ENCODE measurements at regions not wholly inside any gene's neighbourhood (a gene's known extent, or its start where the extent isn't known, plus 50 kb on each side); places are given as distances from the start of the nearest gene placed in this dataset.

DNA sequence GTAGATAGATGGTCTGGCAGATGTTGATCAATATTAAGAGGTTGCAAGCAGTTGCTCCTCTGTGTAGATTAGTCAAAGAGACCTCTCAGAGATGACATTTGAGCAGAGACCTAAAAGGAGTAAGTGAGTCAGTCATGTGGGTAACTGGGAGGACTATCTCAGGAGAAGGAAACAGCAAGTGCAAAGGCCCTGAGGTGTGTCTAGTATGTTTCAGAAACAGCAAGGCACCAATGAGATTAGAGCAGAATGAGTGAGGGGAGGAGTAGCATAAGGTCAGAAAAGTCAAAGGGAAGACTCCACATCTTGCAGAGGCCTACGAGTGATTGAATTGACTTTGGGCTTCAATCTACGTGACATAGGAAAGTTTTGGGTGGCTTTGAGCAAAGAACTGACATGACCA is 89.8 kb upstream of the COL1A2 start (continued):
- TF ChIP-seq, protein P1, sequence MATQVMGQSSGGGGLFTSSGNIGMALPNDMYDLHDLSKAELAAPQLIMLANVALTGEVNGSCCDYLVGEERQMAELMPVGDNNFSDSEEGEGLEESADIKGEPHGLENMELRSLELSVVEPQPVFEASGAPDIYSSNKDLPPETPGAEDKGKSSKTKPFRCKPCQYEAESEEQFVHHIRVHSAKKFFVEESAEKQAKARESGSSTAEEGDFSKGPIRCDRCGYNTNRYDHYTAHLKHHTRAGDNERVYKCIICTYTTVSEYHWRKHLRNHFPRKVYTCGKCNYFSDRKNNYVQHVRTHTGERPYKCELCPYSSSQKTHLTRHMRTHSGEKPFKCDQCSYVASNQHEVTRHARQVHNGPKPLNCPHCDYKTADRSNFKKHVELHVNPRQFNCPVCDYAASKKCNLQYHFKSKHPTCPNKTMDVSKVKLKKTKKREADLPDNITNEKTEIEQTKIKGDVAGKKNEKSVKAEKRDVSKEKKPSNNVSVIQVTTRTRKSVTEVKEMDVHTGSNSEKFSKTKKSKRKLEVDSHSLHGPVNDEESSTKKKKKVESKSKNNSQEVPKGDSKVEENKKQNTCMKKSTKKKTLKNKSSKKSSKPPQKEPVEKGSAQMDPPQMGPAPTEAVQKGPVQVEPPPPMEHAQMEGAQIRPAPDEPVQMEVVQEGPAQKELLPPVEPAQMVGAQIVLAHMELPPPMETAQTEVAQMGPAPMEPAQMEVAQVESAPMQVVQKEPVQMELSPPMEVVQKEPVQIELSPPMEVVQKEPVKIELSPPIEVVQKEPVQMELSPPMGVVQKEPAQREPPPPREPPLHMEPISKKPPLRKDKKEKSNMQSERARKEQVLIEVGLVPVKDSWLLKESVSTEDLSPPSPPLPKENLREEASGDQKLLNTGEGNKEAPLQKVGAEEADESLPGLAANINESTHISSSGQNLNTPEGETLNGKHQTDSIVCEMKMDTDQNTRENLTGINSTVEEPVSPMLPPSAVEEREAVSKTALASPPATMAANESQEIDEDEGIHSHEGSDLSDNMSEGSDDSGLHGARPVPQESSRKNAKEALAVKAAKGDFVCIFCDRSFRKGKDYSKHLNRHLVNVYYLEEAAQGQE (IDR thresholded peaks at IDR 0.05; ENCODE audit: low read depth, low read length) = no peak
- TF ChIP-seq, protein P2, sequence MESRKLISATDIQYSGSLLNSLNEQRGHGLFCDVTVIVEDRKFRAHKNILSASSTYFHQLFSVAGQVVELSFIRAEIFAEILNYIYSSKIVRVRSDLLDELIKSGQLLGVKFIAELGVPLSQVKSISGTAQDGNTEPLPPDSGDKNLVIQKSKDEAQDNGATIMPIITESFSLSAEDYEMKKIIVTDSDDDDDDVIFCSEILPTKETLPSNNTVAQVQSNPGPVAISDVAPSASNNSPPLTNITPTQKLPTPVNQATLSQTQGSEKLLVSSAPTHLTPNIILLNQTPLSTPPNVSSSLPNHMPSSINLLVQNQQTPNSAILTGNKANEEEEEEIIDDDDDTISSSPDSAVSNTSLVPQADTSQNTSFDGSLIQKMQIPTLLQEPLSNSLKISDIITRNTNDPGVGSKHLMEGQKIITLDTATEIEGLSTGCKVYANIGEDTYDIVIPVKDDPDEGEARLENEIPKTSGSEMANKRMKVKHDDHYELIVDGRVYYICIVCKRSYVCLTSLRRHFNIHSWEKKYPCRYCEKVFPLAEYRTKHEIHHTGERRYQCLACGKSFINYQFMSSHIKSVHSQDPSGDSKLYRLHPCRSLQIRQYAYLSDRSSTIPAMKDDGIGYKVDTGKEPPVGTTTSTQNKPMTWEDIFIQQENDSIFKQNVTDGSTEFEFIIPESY (IDR thresholded peaks at IDR 0.05; ENCODE audit: borderline replicate concordance, low read depth) = no peak
- TF ChIP-seq, protein P3, sequence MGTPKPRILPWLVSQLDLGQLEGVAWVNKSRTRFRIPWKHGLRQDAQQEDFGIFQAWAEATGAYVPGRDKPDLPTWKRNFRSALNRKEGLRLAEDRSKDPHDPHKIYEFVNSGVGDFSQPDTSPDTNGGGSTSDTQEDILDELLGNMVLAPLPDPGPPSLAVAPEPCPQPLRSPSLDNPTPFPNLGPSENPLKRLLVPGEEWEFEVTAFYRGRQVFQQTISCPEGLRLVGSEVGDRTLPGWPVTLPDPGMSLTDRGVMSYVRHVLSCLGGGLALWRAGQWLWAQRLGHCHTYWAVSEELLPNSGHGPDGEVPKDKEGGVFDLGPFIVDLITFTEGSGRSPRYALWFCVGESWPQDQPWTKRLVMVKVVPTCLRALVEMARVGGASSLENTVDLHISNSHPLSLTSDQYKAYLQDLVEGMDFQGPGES (IDR thresholded peaks at IDR 0.05; ENCODE audit: low read depth, low read length) = no peak
- TF ChIP-seq, protein P4, sequence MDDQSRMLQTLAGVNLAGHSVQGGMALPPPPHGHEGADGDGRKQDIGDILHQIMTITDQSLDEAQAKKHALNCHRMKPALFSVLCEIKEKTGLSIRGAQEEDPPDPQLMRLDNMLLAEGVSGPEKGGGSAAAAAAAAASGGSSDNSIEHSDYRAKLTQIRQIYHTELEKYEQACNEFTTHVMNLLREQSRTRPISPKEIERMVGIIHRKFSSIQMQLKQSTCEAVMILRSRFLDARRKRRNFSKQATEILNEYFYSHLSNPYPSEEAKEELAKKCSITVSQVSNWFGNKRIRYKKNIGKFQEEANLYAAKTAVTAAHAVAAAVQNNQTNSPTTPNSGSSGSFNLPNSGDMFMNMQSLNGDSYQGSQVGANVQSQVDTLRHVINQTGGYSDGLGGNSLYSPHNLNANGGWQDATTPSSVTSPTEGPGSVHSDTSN (IDR thresholded peaks at IDR 0.05) = no peak
- TF ChIP-seq MXI1 (IDR thresholded peaks at IDR 0.05; ENCODE audit: low read depth, low read length) (no peak), RAD21 (IDR thresholded peaks at IDR 0.05; ENCODE audit: low read length) (no peak), TAF1 (IDR thresholded peaks at IDR 0.05; ENCODE audit: borderline replicate concordance, low read depth, low read length) (no peak), SMC3 (IDR thresholded peaks at IDR 0.05; ENCODE audit: low read depth, low read length) (no peak), SIN3A (IDR thresholded peaks at IDR 0.05; ENCODE audit: borderline replicate concordance, low read depth, low read length) (no peak), CHD2 (IDR thresholded peaks at IDR 0.05; ENCODE audit: low read length, partially characterized antibody) (no peak)

DNA sequence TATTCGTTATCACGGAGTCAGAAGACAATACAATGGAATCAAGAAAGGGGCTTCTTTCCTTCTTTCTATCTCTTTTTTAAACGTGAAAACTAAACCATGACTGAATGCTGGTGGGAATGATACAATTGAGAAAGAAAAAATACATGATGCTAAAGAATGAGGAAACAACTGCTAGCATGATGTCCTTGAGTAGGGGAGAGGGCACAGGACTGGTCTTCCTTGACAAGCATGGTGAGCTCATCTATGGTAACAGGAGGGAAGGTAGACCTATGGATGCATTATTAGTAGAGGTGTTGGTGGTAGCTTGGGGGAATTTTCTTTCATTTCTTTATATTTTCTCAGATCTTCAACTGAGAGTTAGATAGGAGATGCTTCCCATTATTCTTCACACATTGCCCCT is 88.9 kb upstream of the COL1A2 start:
- TF ChIP-seq, protein P4 (IDR thresholded peaks at IDR 0.05) = no peak
- TF ChIP-seq RXRA (IDR thresholded peaks at IDR 0.05; ENCODE audit: borderline replicate concordance, low read depth) = no peak
- no peak for TF ChIP-seq JUND (IDR thresholded peaks at IDR 0.05)
- TF ChIP-seq, protein P5, sequence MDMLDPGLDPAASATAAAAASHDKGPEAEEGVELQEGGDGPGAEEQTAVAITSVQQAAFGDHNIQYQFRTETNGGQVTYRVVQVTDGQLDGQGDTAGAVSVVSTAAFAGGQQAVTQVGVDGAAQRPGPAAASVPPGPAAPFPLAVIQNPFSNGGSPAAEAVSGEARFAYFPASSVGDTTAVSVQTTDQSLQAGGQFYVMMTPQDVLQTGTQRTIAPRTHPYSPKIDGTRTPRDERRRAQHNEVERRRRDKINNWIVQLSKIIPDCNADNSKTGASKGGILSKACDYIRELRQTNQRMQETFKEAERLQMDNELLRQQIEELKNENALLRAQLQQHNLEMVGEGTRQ (IDR thresholded peaks at IDR 0.05; ENCODE audit: borderline replicate concordance, low read depth, low read length) = no peak
- TF ChIP-seq RCOR1 (IDR thresholded peaks at IDR 0.05; ENCODE audit: low read length) = no peak
- POLR2A ChIA-PET = no interaction called here
- CTCF ChIA-PET = interaction anchor here (0.6 to 1.0 kb wide), 2 partner anchors 130 to 131 kb away, joined by 3 read pairs; no protein-coding TSS in a partner anchor

More for the DNA sequence above, 88.9 kb upstream of the COL1A2 start:
- DNase-seq = no peak
- peaks cover 7 to 33% of the 10 kb centered on the region in 2 experiments for H3K4me1 ChIP-seq (ENCODE audit: control insufficient read depth in 1 of 2, insufficient read depth in 2 of 2, low read depth in 1 of 2, low read length in 1 of 2)
- no peak overlapping the region for H2AFZ ChIP-seq (ENCODE audit: low read depth)
- peaks cover 20% of the 10 kb centered on the region for H3F3A ChIP-seq (replicated peaks; ENCODE audit: insufficient read depth)
- H4K20me1 ChIP-seq (ENCODE audit: insufficient read depth) = no peaks in the 10 kb centered on the region
- H3K79me2 ChIP-seq (ENCODE audit: insufficient read depth) = no peaks in the 10 kb centered on the region
- no peaks in the 10 kb centered on the region for H3K9me3 ChIP-seq
- H3K27me3 ChIP-seq (ENCODE audit: insufficient read depth) = no peaks in the 10 kb centered on the region
- H3K36me3 ChIP-seq (replicated peaks in 1 of 2; ENCODE audit: control insufficient read depth in 1 of 2, insufficient read depth in 2 of 2, low read length in 1 of 2) = no peaks in the 10 kb centered on the region
- no peak overlapping the region for H3K9ac ChIP-seq
- no peak overlapping the region for H3K4me2 ChIP-seq
- H3K27ac ChIP-seq (ENCODE audit: low read depth in 2 of 2, low read length in 1 of 2) = no peak overlapping the region
- H3K9me2 ChIP-seq = no peaks in the 10 kb centered on the region
- WGBS (ENCODE audit: low lambda C conversion rate) = 90% methylated on average over 3 of the region's 3 CpGs
- no peak overlapping the region for H3K4me3 ChIP-seq (ENCODE audit: low read depth in 2 of 2, low read length in 1 of 2)

Data from SK-N-SH (cell line).